ENCODE measurements at regions not wholly inside any gene's neighbourhood (a gene's known extent, or its start where the extent isn't known, plus 50 kb on each side); places are given as distances from the start of the nearest gene placed in this dataset.
A peak's percentile ranks its signal among the peaks of the same experiment; 100 is the strongest.
"Not testable (repeated sequence)": the region's sequence is repeated elsewhere in the genome, so short reads cannot be mapped to it uniquely, and the experiment has no call there.

DNA sequence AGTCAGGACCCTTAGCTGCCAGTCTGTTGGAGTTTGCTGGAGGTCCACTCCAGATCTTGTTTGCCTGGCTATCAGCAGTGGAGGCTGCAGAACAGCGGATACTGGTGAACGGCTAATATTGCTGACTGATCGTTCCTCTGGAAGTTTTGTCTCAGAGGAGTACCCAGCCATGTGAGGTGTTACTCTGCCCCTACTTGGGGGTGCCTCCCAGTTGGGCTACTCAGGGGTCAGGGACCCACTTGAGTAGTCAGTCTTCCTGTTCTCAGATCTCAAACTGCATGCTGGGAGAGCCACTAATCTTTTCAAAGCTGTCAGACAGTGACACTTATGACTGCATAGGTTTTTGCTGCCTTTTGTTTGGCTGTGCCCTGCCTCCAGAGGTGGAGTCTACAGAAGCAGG lies 160.5 kb downstream of the OR4A47 start:
- H3K27me3 ChIP-seq; FAIRE-seq; H3K4me1 ChIP-seq; H3K9me3 ChIP-seq; DNase-seq; ATAC-seq; H3K27ac ChIP-seq; intact Hi-C loops (cut with DNase I); H3K4me3 ChIP-seq; H3K36me3 ChIP-seq: not testable (repeated sequence)
- 77 to 90% methylated on average over 3 of the region's 3 CpGs for WGBS, 2 donors

DNA sequence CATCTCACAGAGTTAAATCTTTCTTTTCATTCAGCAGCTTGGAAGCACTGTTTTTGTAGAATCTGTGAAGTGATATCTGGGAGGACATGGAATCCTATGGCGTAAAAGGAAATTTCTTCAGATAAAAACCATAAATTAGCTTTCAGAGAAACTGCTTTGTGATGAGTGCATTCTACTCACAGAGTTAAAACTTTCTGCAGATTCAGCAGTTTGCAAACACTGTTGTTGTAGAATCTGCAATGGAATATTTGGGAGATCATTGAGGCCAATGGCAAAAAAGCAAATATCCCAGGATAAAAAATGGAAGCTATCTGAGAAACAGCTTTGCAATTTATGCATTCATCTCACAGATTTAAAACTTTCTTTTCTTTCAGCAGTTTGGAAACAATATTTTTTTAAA lies 180.6 kb downstream of the OR4A47 start:
- 61 to 73% methylated on average over 1 of the region's 1 CpG for WGBS, 2 donors
- Histone ChIP-seq H3K27ac (no peak overlapping the region), H3K9me3 (no peaks in the 10 kb centered on the region), H3K4me3 (no peak overlapping the region), H3K36me3 (no peaks in the 10 kb centered on the region), H3K4me1 (no peaks in the 10 kb centered on the region), H3K27me3 (no peaks in the 10 kb centered on the region)
- TF ChIP-seq, protein P1, sequence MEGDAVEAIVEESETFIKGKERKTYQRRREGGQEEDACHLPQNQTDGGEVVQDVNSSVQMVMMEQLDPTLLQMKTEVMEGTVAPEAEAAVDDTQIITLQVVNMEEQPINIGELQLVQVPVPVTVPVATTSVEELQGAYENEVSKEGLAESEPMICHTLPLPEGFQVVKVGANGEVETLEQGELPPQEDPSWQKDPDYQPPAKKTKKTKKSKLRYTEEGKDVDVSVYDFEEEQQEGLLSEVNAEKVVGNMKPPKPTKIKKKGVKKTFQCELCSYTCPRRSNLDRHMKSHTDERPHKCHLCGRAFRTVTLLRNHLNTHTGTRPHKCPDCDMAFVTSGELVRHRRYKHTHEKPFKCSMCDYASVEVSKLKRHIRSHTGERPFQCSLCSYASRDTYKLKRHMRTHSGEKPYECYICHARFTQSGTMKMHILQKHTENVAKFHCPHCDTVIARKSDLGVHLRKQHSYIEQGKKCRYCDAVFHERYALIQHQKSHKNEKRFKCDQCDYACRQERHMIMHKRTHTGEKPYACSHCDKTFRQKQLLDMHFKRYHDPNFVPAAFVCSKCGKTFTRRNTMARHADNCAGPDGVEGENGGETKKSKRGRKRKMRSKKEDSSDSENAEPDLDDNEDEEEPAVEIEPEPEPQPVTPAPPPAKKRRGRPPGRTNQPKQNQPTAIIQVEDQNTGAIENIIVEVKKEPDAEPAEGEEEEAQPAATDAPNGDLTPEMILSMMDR (IDR thresholded peaks at IDR 0.05), result no peak
- intact Hi-C loops (cut with DNase I), result no loop called here
- no peak for FAIRE-seq
- DNase-seq, result no peak
- ATAC-seq, result no peak

DNA sequence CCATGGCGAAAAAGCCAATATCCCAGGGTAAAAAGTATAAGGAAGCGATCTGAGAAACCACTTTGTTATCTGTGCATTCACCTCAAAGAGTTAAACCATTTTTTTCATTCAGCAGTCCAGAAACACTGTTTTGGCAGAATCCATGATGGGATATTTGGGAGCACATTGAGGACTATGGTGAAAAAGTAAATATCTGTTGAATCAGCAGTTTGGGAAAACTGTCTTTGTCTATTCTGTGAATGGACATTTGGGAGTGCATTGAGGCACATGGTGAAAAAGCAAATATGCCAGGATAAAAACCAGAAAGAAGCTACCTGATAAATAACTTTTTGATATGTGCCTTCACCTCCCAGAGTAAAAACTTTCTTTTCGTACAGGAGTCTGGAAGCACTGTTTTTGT lies 187.4 kb downstream of the OR4A47 start:
- ATAC-seq (no peak), FAIRE-seq (no peak), DNase-seq (no peak)
- 72 to 74% methylated on average over 3 of the region's 3 CpGs for WGBS, 2 donors
- no peaks in the 10 kb centered on the region for H3K4me1 ChIP-seq
- intact Hi-C loops (cut with DNase I), result no loop called here
- H3K27me3 ChIP-seq, result no peaks in the 10 kb centered on the region
- H3K4me3 ChIP-seq, result no peak overlapping the region
- TF ChIP-seq, protein P1 (IDR thresholded peaks at IDR 0.05), result no peak
- no peak overlapping the region for H3K27ac ChIP-seq
- H3K9me3 ChIP-seq, result no peaks in the 10 kb centered on the region
- H3K36me3 ChIP-seq, result no peaks in the 10 kb centered on the region

DNA sequence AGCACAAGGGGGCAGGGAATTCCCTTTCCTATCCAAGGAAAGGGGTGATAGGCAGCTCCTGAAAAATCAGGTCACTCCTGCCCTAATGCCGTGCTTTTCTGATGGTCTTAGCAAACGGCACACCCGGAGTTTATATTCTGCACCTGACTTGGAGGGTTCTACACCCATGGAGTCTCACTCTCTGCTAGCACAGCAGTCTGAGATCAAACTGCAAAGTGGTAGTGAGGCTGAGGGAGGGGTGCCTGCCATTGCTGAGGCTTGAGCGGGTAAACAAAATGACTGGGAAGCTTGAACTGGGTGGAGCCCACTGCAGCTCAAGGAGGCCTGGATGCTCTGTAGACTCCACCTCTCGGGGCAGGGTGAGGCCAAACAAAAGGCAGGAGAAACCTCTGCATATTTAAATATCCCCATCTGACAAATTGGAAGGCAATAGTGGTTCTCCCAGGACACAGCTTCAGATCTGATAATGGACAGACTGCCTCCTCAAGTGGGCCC lies 194.7 kb downstream of the OR4A47 start:
- DNase-seq (peak in 2 of 6 donors; percentile 1 to 6), FAIRE-seq (no peak), ATAC-seq (no peak)
- intact Hi-C loops (cut with DNase I), result no loop called here
- TF ChIP-seq, protein P1 (IDR thresholded peaks at IDR 0.05), result no peak
- Histone ChIP-seq H3K4me3 (no peak overlapping the region), H3K27ac (no peak overlapping the region), H3K36me3 (no peaks in the 10 kb centered on the region), H3K9me3 (no peaks in the 10 kb centered on the region), H3K27me3 (no peaks in the 10 kb centered on the region), H3K4me1 (no peaks in the 10 kb centered on the region)
- WGBS, 2 donors, result 32 to 40% methylated on average over 5 of the region's 5 CpGs

DNA sequence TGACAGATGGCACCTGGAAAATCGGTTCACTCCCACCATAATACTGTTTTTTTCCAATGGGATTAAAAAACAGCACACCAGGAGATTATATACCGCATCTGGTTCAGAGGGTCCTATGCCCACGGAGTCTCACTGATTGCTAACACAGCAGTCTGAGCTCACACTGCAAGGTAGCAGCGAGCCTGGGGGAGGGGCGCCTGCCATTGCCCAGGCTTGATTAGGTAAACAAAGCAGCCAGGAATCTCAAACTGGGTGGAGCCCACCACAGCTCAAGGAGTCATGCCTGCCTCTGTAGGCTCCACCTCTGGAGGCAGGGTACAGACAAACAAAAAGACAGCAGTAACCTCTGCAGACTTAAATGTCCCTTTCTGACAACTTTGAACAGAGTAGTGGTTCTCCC lies 240.9 kb downstream of the OR4A47 start:
- H3K9me3 ChIP-seq; H3K4me1 ChIP-seq; FAIRE-seq; H3K36me3 ChIP-seq; H3K27ac ChIP-seq; H3K27me3 ChIP-seq; H3K4me3 ChIP-seq; ATAC-seq; intact Hi-C loops (cut with DNase I): not testable (repeated sequence)
- DNase-seq, result peak in 1 of 6 donors; percentile 25
- 49 to 55% methylated on average over 5 of the region's 5 CpGs for WGBS, 2 donors

DNA sequence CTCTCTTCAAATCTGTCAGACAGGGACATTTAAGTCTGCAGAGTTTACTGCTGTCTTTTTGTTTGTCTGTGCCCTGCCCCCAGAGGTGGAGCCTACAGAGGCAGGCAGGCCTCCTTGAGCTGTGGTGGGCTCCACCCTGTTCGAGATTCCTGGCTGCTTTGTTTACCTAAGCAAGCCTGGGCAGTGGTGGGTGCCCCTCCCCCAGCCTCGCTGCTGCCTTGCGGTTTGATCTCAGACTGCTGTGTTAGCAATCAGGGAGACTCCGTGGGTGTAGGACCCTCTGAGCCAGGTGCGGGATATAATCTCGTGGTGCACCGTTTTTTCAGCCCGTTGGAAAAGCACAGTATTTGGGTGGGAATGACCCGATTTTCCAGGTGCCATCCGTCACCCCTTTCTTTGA lies 233.6 kb downstream of the TRIM51G start:
- ATAC-seq; H3K27me3 ChIP-seq; H3K9me3 ChIP-seq; H3K4me1 ChIP-seq; H3K27ac ChIP-seq; H3K36me3 ChIP-seq; H3K4me3 ChIP-seq; FAIRE-seq; intact Hi-C loops (cut with DNase I): not testable (repeated sequence)
- WGBS, 2 donors, result 65 to 71% methylated on average over 10 of the region's 10 CpGs
- peak in 2 of 6 donors; percentile 2 to 9 for DNase-seq

Measured in pancreas (tissue), 10 donors.